KMS-11 (cell line): ENCODE measurements at regions not wholly inside any gene's neighbourhood (a gene's known extent, or its start where the extent isn't known, plus 50 kb on each side); places are given as distances from the start of the nearest gene placed in this dataset.

ENCODE experiments used
- H2AFZ ChIP-seq: fragments of 200-600 bp; sonication (generic); 2 replicates; pipeline ENCODE4 v1.6.1; 2016; ENCODE audit warnings: antibody characterized with exemption, mixed run types, low read depth
- H3K27ac ChIP-seq: fragments of 200-600 bp; sonication (generic); 2 replicates; pipeline ENCODE4 v1.6.1; 2016; ENCODE audit warnings: mild to moderate bottlenecking, mixed run types
- H3K27me3 ChIP-seq: fragments of 200-600 bp; sonication (generic); 2 replicates; pipeline ENCODE4 v1.6.1; 2017; ENCODE audit warnings: mild to moderate bottlenecking, low read depth, mixed run types, moderate library complexity; ENCODE audit not compliant: insufficient read depth
- H3K36me3 ChIP-seq: fragments of 200-600 bp; sonication (generic); 2 replicates; pipeline ENCODE4 v1.6.1; 2017; ENCODE audit warnings: mild to moderate bottlenecking, mixed run types; ENCODE audit not compliant: insufficient read depth
- H3K4me1 ChIP-seq: fragments of 200-600 bp; sonication (generic); 2 replicates; pipeline ENCODE4 v1.6.1; 2016; ENCODE audit warnings: mild to moderate bottlenecking, low read depth, mixed run types; ENCODE audit not compliant: poor library complexity, severe bottlenecking
- H3K4me2 ChIP-seq: fragments of 200-600 bp; sonication (generic); 2 replicates; pipeline ENCODE4 v1.7.0; 2016; ENCODE audit warnings: mild to moderate bottlenecking, mixed run types
- H3K4me3 ChIP-seq: fragments of 200-600 bp; sonication (generic); IDR thresholded peaks from 2 replicates; pipeline ENCODE4 v1.6.1; 2017; ENCODE audit warnings: low read depth, low read length, mixed read lengths; ENCODE audit not compliant: insufficient read depth
- H3K79me2 ChIP-seq: fragments of 200-600 bp; sonication (generic); 2 replicates; pipeline ENCODE4 v1.6.1; 2016; ENCODE audit warnings: low read depth, mixed run types; ENCODE audit not compliant: insufficient read depth
- H3K9ac ChIP-seq: fragments of 200-600 bp; sonication (generic); 2 replicates; pipeline ENCODE4 v1.6.1; 2016; ENCODE audit warnings: mild to moderate bottlenecking, mixed run types
- H4K20me1 ChIP-seq: fragments of 200-600 bp; sonication (generic); 2 replicates; pipeline ENCODE4 v1.6.1; 2016; ENCODE audit warnings: mild to moderate bottlenecking, mixed run types; ENCODE audit not compliant: insufficient read depth
- TF ChIP-seq, protein P1 (sequence below): fragments of 200-600 bp; sonication (generic); conservative IDR thresholded peaks from 2 replicates; pipeline ENCODE4 v1.6.1; 2017; ENCODE audit warnings: low read depth, mild to moderate bottlenecking, antibody characterized with exemption, low read length, moderate library complexity, mixed read lengths

DNA sequence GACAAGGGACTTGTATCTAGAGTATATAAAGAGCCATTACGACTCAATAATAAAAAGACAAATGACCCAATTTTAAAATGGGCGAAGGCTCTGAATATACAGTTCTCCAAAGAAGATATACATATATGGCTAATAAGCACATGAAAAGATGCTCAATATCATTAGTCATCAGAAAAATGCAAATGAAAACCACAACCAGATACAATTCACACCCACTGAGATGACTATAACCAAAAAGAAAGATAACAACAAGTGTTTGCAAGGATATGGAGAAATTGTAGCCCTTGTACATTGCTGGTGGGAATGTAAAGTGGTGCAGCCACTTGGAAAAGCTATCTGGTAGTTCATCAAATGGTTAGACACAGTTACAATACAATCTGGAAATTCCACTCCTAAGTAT, 96.3 kb downstream of the TRIM29 start:
- H2AFZ ChIP-seq, result no peak overlapping the region
- no peak overlapping the region for H3K27ac ChIP-seq
- no peaks in the 10 kb centered on the region for H3K27me3 ChIP-seq
- no peaks in the 10 kb centered on the region for H4K20me1 ChIP-seq
- no peak overlapping the region for H3K4me3 ChIP-seq
- no peak overlapping the region for H3K4me2 ChIP-seq
- H3K9ac ChIP-seq, result no peak overlapping the region
- no peaks in the 10 kb centered on the region for H3K79me2 ChIP-seq
- TF ChIP-seq, protein P1, sequence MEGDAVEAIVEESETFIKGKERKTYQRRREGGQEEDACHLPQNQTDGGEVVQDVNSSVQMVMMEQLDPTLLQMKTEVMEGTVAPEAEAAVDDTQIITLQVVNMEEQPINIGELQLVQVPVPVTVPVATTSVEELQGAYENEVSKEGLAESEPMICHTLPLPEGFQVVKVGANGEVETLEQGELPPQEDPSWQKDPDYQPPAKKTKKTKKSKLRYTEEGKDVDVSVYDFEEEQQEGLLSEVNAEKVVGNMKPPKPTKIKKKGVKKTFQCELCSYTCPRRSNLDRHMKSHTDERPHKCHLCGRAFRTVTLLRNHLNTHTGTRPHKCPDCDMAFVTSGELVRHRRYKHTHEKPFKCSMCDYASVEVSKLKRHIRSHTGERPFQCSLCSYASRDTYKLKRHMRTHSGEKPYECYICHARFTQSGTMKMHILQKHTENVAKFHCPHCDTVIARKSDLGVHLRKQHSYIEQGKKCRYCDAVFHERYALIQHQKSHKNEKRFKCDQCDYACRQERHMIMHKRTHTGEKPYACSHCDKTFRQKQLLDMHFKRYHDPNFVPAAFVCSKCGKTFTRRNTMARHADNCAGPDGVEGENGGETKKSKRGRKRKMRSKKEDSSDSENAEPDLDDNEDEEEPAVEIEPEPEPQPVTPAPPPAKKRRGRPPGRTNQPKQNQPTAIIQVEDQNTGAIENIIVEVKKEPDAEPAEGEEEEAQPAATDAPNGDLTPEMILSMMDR, result no peak
- H3K4me1 ChIP-seq, result no peaks in the 10 kb centered on the region
- no peaks in the 10 kb centered on the region for H3K36me3 ChIP-seq

GRCh38 chr11:120040151-120040840, 97.6 kb downstream of the TRIM29 start:
- Histone ChIP-seq H3K27me3 (no peaks in the 10 kb centered on the region), H3K9ac (no peak overlapping the region), H3K4me2 (no peak overlapping the region), H3K36me3 (no peaks in the 10 kb centered on the region), H3K27ac (no peak overlapping the region), H3K4me3 (no peak overlapping the region), H3K4me1 (no peaks in the 10 kb centered on the region), H2AFZ (no peak overlapping the region), H4K20me1 (no peaks in the 10 kb centered on the region), H3K79me2 (no peaks in the 10 kb centered on the region)
- TF ChIP-seq, protein P1, result no peak

GRCh38 chr11:120039039-120039438, 98.9 kb downstream of the TRIM29 start:
- Histone ChIP-seq H3K27ac (no peak overlapping the region), H3K36me3 (no peaks in the 10 kb centered on the region), H3K4me3 (no peak overlapping the region), H3K4me2 (no peak overlapping the region), H3K27me3 (no peaks in the 10 kb centered on the region), H2AFZ (no peak overlapping the region), H3K79me2 (no peaks in the 10 kb centered on the region), H3K4me1 (no peaks in the 10 kb centered on the region), H4K20me1 (no peaks in the 10 kb centered on the region), H3K9ac (no peak overlapping the region)
- TF ChIP-seq, protein P1, result no peak

- H2AFZ ChIP-seq, result no peak overlapping the region
- no peaks in the 10 kb centered on the region for H3K79me2 ChIP-seq
- H3K4me1 ChIP-seq, result no peaks in the 10 kb centered on the region
- H3K36me3 ChIP-seq, result no peaks in the 10 kb centered on the region
- H4K20me1 ChIP-seq, result no peaks in the 10 kb centered on the region
- no peak overlapping the region for H3K4me3 ChIP-seq
- TF ChIP-seq, protein P1, result no peak
- no peak overlapping the region for H3K27ac ChIP-seq
- no peak overlapping the region for H3K9ac ChIP-seq
- no peak overlapping the region for H3K4me2 ChIP-seq
- H3K27me3 ChIP-seq, result no peaks in the 10 kb centered on the region
Observed at GRCh38 chr11:120037111-120037510, 100.8 kb downstream of the TRIM29 start.
